HFF-Myc (cell line): ENCODE measurements at regions not wholly inside any gene's neighbourhood (a gene's known extent, or its start where the extent isn't known, plus 50 kb on each side); places are given as distances from the start of the nearest gene placed in this dataset.

Experiments
- DNase-seq: peaks from one replicate; pipeline ENCODE4 v3.0.0-alpha.2; 2011; ENCODE audit warnings: low read depth; ENCODE audit errors: extremely low read depth
- H3K4me3 ChIP-seq: replicated peaks from 2 replicates; pipeline ENCODE4 v1.5.1; 2011; ENCODE audit warnings: low read depth, mild to moderate bottlenecking, control low read depth, low read length
- TF ChIP-seq, protein P1 (sequence below): IDR thresholded peaks from 2 replicates; pipeline ENCODE4 v1.5.1; 2012; ENCODE audit warnings: mild to moderate bottlenecking, low read depth, low read length, control low read depth; ENCODE audit errors: missing control alignments

DNA sequence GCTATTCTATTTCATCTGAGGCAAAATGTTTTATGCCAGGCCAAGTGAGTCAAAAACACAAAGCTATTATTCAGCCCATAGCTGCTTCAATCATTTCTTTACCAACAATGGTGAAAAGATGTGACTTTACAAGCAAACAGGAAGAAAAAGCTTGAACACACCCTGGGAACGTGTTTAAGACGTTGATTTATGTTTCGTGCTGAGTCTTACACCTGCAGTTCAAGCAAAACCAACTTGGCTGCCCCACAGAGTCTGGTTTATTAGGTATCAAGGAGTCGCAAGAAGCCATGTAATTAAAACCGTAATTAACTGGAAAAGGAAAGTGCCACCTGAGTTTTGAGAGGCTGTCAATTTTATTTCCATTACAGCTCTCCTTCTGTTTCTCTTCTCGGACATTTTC lies 295.5 kb downstream of the MEIS1 start:
- no peak for DNase-seq
- TF ChIP-seq, protein P1, sequence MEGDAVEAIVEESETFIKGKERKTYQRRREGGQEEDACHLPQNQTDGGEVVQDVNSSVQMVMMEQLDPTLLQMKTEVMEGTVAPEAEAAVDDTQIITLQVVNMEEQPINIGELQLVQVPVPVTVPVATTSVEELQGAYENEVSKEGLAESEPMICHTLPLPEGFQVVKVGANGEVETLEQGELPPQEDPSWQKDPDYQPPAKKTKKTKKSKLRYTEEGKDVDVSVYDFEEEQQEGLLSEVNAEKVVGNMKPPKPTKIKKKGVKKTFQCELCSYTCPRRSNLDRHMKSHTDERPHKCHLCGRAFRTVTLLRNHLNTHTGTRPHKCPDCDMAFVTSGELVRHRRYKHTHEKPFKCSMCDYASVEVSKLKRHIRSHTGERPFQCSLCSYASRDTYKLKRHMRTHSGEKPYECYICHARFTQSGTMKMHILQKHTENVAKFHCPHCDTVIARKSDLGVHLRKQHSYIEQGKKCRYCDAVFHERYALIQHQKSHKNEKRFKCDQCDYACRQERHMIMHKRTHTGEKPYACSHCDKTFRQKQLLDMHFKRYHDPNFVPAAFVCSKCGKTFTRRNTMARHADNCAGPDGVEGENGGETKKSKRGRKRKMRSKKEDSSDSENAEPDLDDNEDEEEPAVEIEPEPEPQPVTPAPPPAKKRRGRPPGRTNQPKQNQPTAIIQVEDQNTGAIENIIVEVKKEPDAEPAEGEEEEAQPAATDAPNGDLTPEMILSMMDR, result no peak
- no peak overlapping the region for H3K4me3 ChIP-seq

DNA sequence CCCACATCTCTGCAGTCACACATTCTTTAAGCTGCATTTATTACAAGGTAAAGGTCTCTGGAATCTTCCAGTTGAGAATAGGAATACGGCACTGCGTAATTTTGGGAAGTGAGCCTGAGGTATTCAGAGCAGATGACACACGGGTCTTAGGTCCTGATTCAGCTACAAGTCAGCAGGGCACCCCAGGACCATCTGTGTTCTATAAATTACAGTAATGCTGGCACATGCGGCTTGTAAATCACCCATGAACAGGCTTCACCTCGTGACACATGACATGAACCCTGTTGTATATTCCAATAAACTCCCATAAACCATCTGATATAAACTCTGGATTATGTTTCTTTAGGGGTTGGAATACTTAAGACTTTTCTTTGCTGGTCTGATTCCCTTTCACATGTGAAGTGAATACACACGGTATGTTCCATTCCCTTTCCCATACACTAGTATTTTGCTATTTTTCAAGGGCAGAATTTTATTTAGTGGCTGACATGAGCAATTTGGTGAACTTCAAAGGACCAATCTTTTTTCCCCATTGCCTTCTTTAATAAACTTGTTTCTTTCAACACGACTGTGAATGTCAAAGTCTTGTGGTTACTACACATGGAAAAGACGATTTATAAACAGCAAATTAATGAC lies 298.6 kb downstream of the MEIS1 start:
- DNase-seq, result no peak
- TF ChIP-seq, protein P1, result no peak
- H3K4me3 ChIP-seq, result no peak overlapping the region

DNA sequence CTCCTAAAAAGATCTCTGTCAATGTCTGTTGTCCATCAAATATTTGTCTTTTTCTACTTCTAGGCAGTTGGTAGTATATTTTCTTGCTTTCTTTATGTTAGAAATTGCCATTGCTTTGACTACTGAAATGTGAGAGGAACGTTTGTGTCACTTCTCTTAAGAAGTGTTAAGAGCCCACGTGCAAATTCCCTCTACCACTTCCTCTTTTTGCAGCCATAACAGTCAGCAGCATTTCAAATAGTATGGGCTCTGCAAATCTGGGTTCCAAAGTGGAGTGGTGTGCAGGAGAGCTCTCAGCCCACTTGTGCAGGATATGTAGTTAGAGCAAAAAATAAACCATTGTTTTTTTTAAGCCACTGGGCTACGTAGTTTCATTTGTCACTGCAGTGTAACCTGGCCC lies 314.0 kb downstream of the MEIS1 start:
- DNase-seq, result no peak
- no peak overlapping the region for H3K4me3 ChIP-seq
- TF ChIP-seq, protein P1, result no peak

DNA sequence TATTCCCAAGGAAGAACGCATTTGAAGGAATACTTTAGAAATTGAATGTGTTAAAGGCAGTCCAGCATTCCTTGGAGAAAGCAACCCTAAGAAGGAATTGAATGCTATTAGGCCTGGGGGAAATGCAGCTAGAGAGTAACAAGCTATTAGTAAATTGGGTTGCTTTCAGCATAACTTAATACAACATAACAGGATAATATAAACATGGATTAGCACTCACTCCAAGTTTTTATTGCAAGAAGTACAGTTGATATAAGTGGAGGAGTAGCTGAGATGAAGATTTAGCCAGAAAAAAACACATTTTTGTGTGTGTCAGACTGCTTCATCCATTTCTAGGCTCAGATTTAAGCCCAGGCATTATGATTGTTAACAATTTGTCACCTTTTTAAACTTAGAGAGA lies 314.6 kb downstream of the MEIS1 start:
- H3K4me3 ChIP-seq, result no peak overlapping the region
- TF ChIP-seq, protein P1, result no peak

DNA sequence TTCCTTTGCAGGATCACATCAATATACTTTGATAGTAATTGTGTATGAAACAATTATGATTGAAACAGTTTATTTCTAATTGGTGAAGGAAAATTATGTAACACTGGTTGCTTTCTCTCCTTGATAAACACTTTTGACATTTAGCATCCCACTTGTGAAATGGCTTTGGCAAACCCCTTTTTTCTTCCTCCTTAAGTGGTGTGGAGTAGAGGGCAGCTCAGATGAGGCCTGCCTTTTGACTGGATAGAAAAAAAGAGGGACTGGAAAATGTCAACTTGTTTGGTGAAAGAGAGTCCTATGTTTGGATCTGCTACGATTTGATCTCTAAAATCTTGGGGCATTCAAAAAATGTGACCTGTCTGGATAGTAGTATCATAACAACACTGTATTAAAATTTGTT lies 318.3 kb downstream of the MEIS1 start:
- no peak overlapping the region for H3K4me3 ChIP-seq
- TF ChIP-seq, protein P1, result no peak

More for the DNA sequence above, 314.6 kb downstream of the MEIS1 start:
- no peak for DNase-seq

DNA sequence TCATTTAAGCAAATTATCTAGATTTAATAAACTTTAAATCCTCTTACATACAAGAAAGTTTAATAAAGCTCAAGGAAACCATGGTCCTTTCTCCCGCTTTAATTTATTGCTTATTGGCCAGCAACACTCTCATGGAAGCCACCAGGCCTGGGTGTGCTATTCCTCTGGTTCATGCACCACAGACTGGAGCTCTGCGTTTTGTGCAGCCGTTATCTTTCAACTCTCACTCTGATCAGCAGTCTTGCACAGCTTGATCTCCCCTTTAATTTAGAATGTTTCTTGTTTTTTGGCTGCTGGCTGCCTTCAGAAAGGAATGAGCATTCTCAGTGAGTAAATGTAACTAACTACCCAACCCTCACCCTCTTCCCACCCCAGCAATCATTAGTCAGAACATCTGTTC lies 318.7 kb downstream of the MEIS1 start:
- no peak for DNase-seq
- no peak overlapping the region for H3K4me3 ChIP-seq
- TF ChIP-seq, protein P1, result no peak

More for the DNA sequence above, 318.3 kb downstream of the MEIS1 start:
- no peak for DNase-seq

DNA sequence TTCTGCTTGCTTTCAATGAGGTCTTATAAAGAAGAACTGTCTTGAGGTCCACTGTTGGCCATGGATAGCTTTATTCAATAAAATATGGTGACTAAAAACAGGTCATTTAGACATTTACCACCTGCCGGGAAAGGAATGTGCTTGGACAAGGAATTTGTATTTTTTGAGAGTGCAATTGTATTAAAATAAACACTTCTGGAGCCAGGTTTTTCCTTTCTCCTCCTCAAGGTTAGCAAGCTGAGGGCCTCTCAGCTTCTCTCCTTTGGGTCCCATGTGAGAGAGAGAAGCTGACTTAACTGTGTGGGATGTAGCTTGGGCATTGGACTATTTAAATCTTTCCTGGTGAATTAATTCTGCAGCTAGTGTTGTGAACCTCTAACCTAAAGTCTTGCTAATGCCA lies 321.0 kb downstream of the MEIS1 start:
- TF ChIP-seq, protein P1, result no peak
- no peak overlapping the region for H3K4me3 ChIP-seq
- DNase-seq, result no peak
